Adrenal gland (tissue), 9 donors: ENCODE measurements at regions not wholly inside any gene's neighbourhood (a gene's known extent, or its start where the extent isn't known, plus 50 kb on each side); places are given as distances from the start of the nearest gene placed in this dataset.

Experiments
- DNase-seq, 7 donors: peaks; one replicate each; pipeline ENCODE4 v3.0.0-alpha.2; 2019 to 2020
- H3K27ac ChIP-seq, 5 donors: fragments of 200-600 bp; sonication (generic) in 4 of 5; 1 replicate in 3 of 5; 2 replicates in 2 of 5; pipeline versions ENCODE4 v1.5.1 to v1.8.0; 2016 to 2020; ENCODE audit warnings: mild to moderate bottlenecking in 1 of 5
- H3K27me3 ChIP-seq: fragments of 200-600 bp; 2 replicates; pipeline ENCODE4 v1.8.0; 2021
- H3K36me3 ChIP-seq, 2 donors: fragments of 200-600 bp; replicated peaks in 1 of 2; 1 replicate in 1 of 2; 2 replicates in 1 of 2; pipeline versions ENCODE4 v1.5.1 to v1.8.0; 2018 to 2022
- H3K4me1 ChIP-seq, 2 donors: fragments of 200-600 bp; replicated peaks in 1 of 2; 1 replicate in 1 of 2; 2 replicates in 1 of 2; pipeline versions ENCODE4 v1.5.1 to v1.8.0; 2018 to 2021
- H3K4me3 ChIP-seq, 4 donors: fragments of 200-600 bp; sonication (generic) in 3 of 4; one replicate each; pipeline ENCODE4 v1.5.1; 2016 to 2018
- H3K9me3 ChIP-seq, 3 donors: fragments of 200-600 bp; sonication (generic) in 1 of 3; replicated peaks in 1 of 3; 1 replicate in 2 of 3; 2 replicates in 1 of 3; pipeline versions ENCODE4 v1.5.1 to v1.8.0; 2016 to 2021
- CTCF ChIP-seq, 6 experiments: fragments of 450-650 bp in 4 of 6; fragments of 200-600 bp in 2 of 6; sonication (generic) in 1 of 6; IDR thresholded peaks; 1 replicate in 5 of 6; 2 replicates in 1 of 6; pipeline versions ENCODE4 v1.5.1 to v1.8.0; 2016 to 2021; ENCODE audit warnings: antibody characterized with exemption in 6 of 6, mild to moderate bottlenecking in 2 of 6, moderate library complexity in 1 of 6
- POLR2A ChIP-seq, 2 donors: fragments of 450-650 bp; IDR thresholded peaks; one replicate each; pipeline ENCODE4 v1.6.1; 2017; ENCODE audit warnings: antibody characterized with exemption in 2 of 2, mild to moderate bottlenecking in 2 of 2, moderate library complexity in 1 of 2
- WGBS, 4 donors: extraction: QIAGEN DNeasy Blood & Tissue Kit in 2 of 4; methylation state at CpG; one replicate each; pipeline versions ENCODE4 v1.1.5 to v1.1.7; 2013 to 2017; 5-methylcytosine and 5-hydroxymethylcytosine counted together
- intact Hi-C, 2 donors: fragments of 100-400 bp; cut with DNase I; formaldehyde crosslinking; loops; one replicate each; pipeline versions ENCODE4 v1.14.1 to v1.15.0; 2022 to 2023
- donor health status: healthy with polysubstance abuse.
- donor health status: Bipolar disorder and iron deficiency.
- donor health status: DM: yes; HTN: yes; CAD: no.
- donor health status: DM: no; HTN: no; CAD: no.
- donor health status: DM: no; HTN: no; CAD: no.

- TF ChIP-seq POLR2A (IDR thresholded peaks at IDR 0.05) (no peak), CTCF (IDR thresholded peaks at IDR 0.05) (no peak)
- intact Hi-C loops, result no loop called here
- Histone ChIP-seq H3K27me3 (no peaks in the 10 kb centered on the region), H3K9me3 (no peaks in the 10 kb centered on the region), H3K4me1 (no peaks in the 10 kb centered on the region), H3K27ac (no peak overlapping the region), H3K4me3 (no peak overlapping the region), H3K36me3 (no peaks in the 10 kb centered on the region)
- no peak for DNase-seq
- 75 to 100% (median 85%) methylated on average over 1 of the region's 1 CpG for WGBS, 4 donors
Measured at GRCh38 chr7:156459067-156459466, 181.5 kb upstream of the RNF32 start.

- TF ChIP-seq POLR2A (IDR thresholded peaks at IDR 0.05) (no peak), CTCF (IDR thresholded peaks at IDR 0.05) (no peak)
- H3K27me3 ChIP-seq, result no peaks in the 10 kb centered on the region
- no peaks in the 10 kb centered on the region for H3K4me1 ChIP-seq
- 85 to 91% (median 88%) methylated on average over 16 of the region's 16 CpGs for WGBS, 4 donors
- no peaks in the 10 kb centered on the region for H3K36me3 ChIP-seq
- no peak for DNase-seq
- H3K27ac ChIP-seq, result no peak overlapping the region
- intact Hi-C loops, result no loop called here
- no peaks in the 10 kb centered on the region for H3K9me3 ChIP-seq
- H3K4me3 ChIP-seq, result no peak overlapping the region
Measured at GRCh38 chr7:156458011-156458410, 182.6 kb upstream of the RNF32 start.

GRCh38 chr7:156456503-156457115 is 184.0 kb upstream of the RNF32 start:
- Histone ChIP-seq H3K4me3 (no peak overlapping the region), H3K27ac (no peak overlapping the region), H3K9me3 (no peaks in the 10 kb centered on the region), H3K36me3 (no peaks in the 10 kb centered on the region), H3K27me3 (no peaks in the 10 kb centered on the region), H3K4me1 (no peaks in the 10 kb centered on the region)
- intact Hi-C loops, result no loop called here
- TF ChIP-seq POLR2A (IDR thresholded peaks at IDR 0.05), result no peak
- no peak for TF ChIP-seq CTCF (IDR thresholded peaks at IDR 0.05)
- no peak for DNase-seq
- WGBS, 4 donors, result 76 to 93% (median 88%) methylated on average over 10 to 11 of the region's 11 CpGs

- Histone ChIP-seq H3K4me1 (no peaks in the 10 kb centered on the region), H3K4me3 (no peak overlapping the region), H3K9me3 (no peaks in the 10 kb centered on the region), H3K27me3 (no peaks in the 10 kb centered on the region), H3K27ac (no peak overlapping the region), H3K36me3 (no peaks in the 10 kb centered on the region)
- 77 to 90% (median 85%) methylated on average over 8 of the region's 8 CpGs for WGBS, 4 donors
- TF ChIP-seq CTCF (IDR thresholded peaks at IDR 0.05) (no peak), POLR2A (IDR thresholded peaks at IDR 0.05) (no peak)
- intact Hi-C loops, result no loop called here
- no peak for DNase-seq
Measured at GRCh38 chr7:156456032-156456431, 184.5 kb upstream of the RNF32 start.
